GM12878 (cell line): ENCODE measurements at regions not wholly inside any gene's neighbourhood (a gene's known extent, or its start where the extent isn't known, plus 50 kb on each side); places are given as distances from the start of the nearest gene placed in this dataset.

Experiments
- BCL11A ChIP-seq: IDR thresholded peaks from 2 replicates; pipeline ENCODE4 v1.6.1; 2011; ENCODE audit warnings: low read depth, low read length
- BCL3 ChIP-seq: IDR thresholded peaks from 2 replicates; pipeline ENCODE4 v1.6.1; 2011; ENCODE audit warnings: borderline replicate concordance, low read depth, mild to moderate bottlenecking, moderate library complexity, low read length; ENCODE audit not compliant: insufficient read depth, poor library complexity, severe bottlenecking
- CTCF ChIP-seq, 3 experiments: IDR thresholded peaks in 2 of 3; conservative IDR thresholded peaks in 1 of 3; 2 replicates each; pipeline ENCODE4 v1.5.1; 2011; ENCODE audit warnings: low read depth in 3 of 3, low read length in 3 of 3, mild to moderate bottlenecking in 3 of 3, control low read depth in 2 of 3, moderate library complexity in 2 of 3, inconsistent platforms in 1 of 3, mixed read lengths in 1 of 3; ENCODE audit not compliant: control insufficient read depth in 2 of 3, insufficient read depth in 1 of 3; ENCODE audit errors: extremely low read depth in 1 of 3
- EGR1 ChIP-seq, 2 experiments: IDR thresholded peaks; 1 replicate in 1 of 2; 2 replicates in 1 of 2; pipeline ENCODE4 v1.6.1; 2011 to 2012; ENCODE audit warnings: low read depth in 2 of 2, low read length in 2 of 2, borderline replicate concordance in 1 of 2, mild to moderate bottlenecking in 1 of 2, moderate library complexity in 1 of 2
- FOS ChIP-seq: IDR thresholded peaks from 3 replicates; pipeline ENCODE4 v1.6.1; 2011; ENCODE audit warnings: borderline replicate concordance; ENCODE audit not compliant: insufficient read length; ENCODE audit errors: extremely low read depth
- IRF3 ChIP-seq: fragments of 450-650 bp; IDR thresholded peaks from 2 replicates; pipeline ENCODE4 v1.6.1; 2014; ENCODE audit warnings: mild to moderate bottlenecking
- JUND ChIP-seq: IDR thresholded peaks from 2 replicates; pipeline ENCODE4 v1.6.1; 2012; ENCODE audit warnings: low read depth, mild to moderate bottlenecking, low read length, improper control_type of control experiment, moderate library complexity
- MYC ChIP-seq: IDR thresholded peaks from 2 replicates; pipeline ENCODE4 v1.6.1; 2011; ENCODE audit warnings: mild to moderate bottlenecking, low read length, moderate library complexity, inconsistent platforms; ENCODE audit not compliant: insufficient read depth, insufficient replicate concordance, insufficient read length, severe bottlenecking
- NFIC ChIP-seq: IDR thresholded peaks from 2 replicates; pipeline ENCODE4 v1.6.1; 2012; ENCODE audit warnings: low read depth, mild to moderate bottlenecking, inconsistent platforms, low read length, moderate library complexity
- SMARCA5 ChIP-seq: fragments of 450-650 bp; IDR thresholded peaks from 2 replicates; pipeline ENCODE4 v1.6.1; 2017; ENCODE audit warnings: mild to moderate bottlenecking
- SP1 ChIP-seq: IDR thresholded peaks from one replicate; pipeline ENCODE4 v1.6.1; 2011; ENCODE audit warnings: low read depth, low read length
- SREBF2 ChIP-seq: IDR thresholded peaks from 2 replicates; pipeline ENCODE4 v1.6.1; 2012; ENCODE audit warnings: mild to moderate bottlenecking, low read length
- TAF1 ChIP-seq: IDR thresholded peaks from 2 replicates; pipeline ENCODE4 v1.6.1; 2011; ENCODE audit warnings: mild to moderate bottlenecking, low read depth, low read length, borderline replicate concordance

GRCh38 chr15:98530570-98530969 is 117.8 kb upstream of the IGF1R start:
- no peak for TF ChIP-seq JUND
- no peak for TF ChIP-seq EGR1 (IDR thresholded peaks at IDR 0.05; ENCODE audit: borderline replicate concordance in 1 of 2, low read depth in 2 of 2, low read length in 2 of 2)
- TF ChIP-seq BCL11A = no peak
- no peak for TF ChIP-seq MYC
- TF ChIP-seq SP1 = no peak
- no peak for TF ChIP-seq SREBF2
- no peak for TF ChIP-seq CTCF (IDR thresholded peaks at IDR 0.05 in 2 of 3, conservative IDR thresholded peaks at IDR 0.05 in 1 of 3; ENCODE audit: control insufficient read depth in 2 of 3, extremely low read depth in 1 of 3, insufficient read depth in 1 of 3, low read depth in 3 of 3, low read length in 3 of 3)
- no peak for TF ChIP-seq FOS
- no peak for TF ChIP-seq IRF3
- no peak for TF ChIP-seq TAF1
- TF ChIP-seq SMARCA5 = no peak
- TF ChIP-seq BCL3 = no peak
- no peak for TF ChIP-seq NFIC
